HG03196 (cell line): ENCODE measurements at regions not wholly inside any gene's neighbourhood (a gene's known extent, or its start where the extent isn't known, plus 50 kb on each side); places are given as distances from the start of the nearest gene placed in this dataset.
"Not testable (repeated sequence)": the region's sequence is repeated elsewhere in the genome, so short reads cannot be mapped to it uniquely, and the experiment has no call there.

Source experiments
- ATAC-seq: cut with Tn5 transposase; IDR thresholded peaks from one replicate; pipeline ENCODE4 v1.9.1; 2021; ENCODE audit not compliant: unreplicated experiment

- ATAC-seq: no peak
Observed at GRCh38 chr2:142718576-142719155, 158.8 kb upstream of the KYNU start.

- no peak for ATAC-seq
Observed at GRCh38 chr2:142716463-142717242, 160.8 kb upstream of the KYNU start.

- peak; percentile 80 for ATAC-seq
Observed at GRCh38 chr2:142714600-142714999, 162.9 kb upstream of the KYNU start.

GRCh38 chr2:142710336-142710735, 167.1 kb upstream of the KYNU start:
- ATAC-seq: no peak

GRCh38 chr2:142707318-142707717, 170.1 kb upstream of the KYNU start:
- no peak for ATAC-seq

- ATAC-seq: not testable (repeated sequence)
Observed at GRCh38 chr2:142702397-142702796, 175.1 kb upstream of the KYNU start.

GRCh38 chr2:142695350-142696257, 181.9 kb upstream of the KYNU start:
- not testable (repeated sequence) for ATAC-seq

- ATAC-seq: no peak
Observed at GRCh38 chr2:142694282-142694681, 183.2 kb upstream of the KYNU start.

- ATAC-seq: no peak
Observed at GRCh38 chr2:142693171-142693950, 184.1 kb upstream of the KYNU start.

- ATAC-seq: no peak
Observed at GRCh38 chr2:142688856-142689605, 188.4 kb upstream of the KYNU start.

GRCh38 chr2:142687509-142687908, 190.0 kb upstream of the KYNU start:
- ATAC-seq: no peak

GRCh38 chr2:142687075-142687474, 190.4 kb upstream of the KYNU start:
- no peak for ATAC-seq

- no peak for ATAC-seq
Observed at GRCh38 chr2:142684667-142685066, 192.8 kb upstream of the KYNU start.

- no peak for ATAC-seq
Observed at GRCh38 chr2:142682528-142682927, 194.9 kb upstream of the KYNU start.

GRCh38 chr2:142681952-142682351, 195.5 kb upstream of the KYNU start:
- no peak for ATAC-seq

- no peak for ATAC-seq
Observed at GRCh38 chr2:142678164-142678563, 199.3 kb upstream of the KYNU start.

- no peak for ATAC-seq
Observed at GRCh38 chr2:142675398-142675797, 202.1 kb upstream of the KYNU start.

GRCh38 chr2:142673836-142674235, 203.6 kb upstream of the KYNU start:
- ATAC-seq: no peak

GRCh38 chr2:142672698-142673097, 204.8 kb upstream of the KYNU start:
- no peak for ATAC-seq

- ATAC-seq: no peak
Observed at GRCh38 chr2:142670362-142670761, 207.1 kb upstream of the KYNU start.
